ENCODE measurements at regions not wholly inside any gene's neighbourhood (a gene's known extent, or its start where the extent isn't known, plus 50 kb on each side); places are given as distances from the start of the nearest gene placed in this dataset.
"Not testable (repeated sequence)": the region's sequence is repeated elsewhere in the genome, so short reads cannot be mapped to it uniquely, and the experiment has no call there.

DNA sequence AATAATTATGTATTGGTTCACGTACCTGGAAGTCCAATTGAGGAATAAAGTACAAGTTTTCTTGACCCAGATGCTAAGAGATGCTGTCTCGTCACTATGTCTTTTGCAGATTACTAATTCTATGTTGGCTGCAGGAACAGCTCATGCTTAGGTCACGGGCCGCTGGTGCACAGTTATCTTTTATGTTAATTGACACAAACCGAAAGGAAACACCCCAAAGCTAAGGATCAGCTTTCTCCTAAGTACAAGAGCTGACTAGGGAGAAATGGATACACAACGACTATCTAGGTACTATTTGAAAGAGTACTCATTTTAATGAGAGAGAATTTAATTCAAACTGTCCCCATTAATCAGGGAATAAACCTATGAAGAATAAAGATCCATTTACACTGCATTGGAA lies 217.7 kb upstream of the SLC35G4 start:
- DNase-seq (ENCODE audit: low read depth, low spot score) = no peak
- no peak overlapping the region for H3K27ac ChIP-seq

DNA sequence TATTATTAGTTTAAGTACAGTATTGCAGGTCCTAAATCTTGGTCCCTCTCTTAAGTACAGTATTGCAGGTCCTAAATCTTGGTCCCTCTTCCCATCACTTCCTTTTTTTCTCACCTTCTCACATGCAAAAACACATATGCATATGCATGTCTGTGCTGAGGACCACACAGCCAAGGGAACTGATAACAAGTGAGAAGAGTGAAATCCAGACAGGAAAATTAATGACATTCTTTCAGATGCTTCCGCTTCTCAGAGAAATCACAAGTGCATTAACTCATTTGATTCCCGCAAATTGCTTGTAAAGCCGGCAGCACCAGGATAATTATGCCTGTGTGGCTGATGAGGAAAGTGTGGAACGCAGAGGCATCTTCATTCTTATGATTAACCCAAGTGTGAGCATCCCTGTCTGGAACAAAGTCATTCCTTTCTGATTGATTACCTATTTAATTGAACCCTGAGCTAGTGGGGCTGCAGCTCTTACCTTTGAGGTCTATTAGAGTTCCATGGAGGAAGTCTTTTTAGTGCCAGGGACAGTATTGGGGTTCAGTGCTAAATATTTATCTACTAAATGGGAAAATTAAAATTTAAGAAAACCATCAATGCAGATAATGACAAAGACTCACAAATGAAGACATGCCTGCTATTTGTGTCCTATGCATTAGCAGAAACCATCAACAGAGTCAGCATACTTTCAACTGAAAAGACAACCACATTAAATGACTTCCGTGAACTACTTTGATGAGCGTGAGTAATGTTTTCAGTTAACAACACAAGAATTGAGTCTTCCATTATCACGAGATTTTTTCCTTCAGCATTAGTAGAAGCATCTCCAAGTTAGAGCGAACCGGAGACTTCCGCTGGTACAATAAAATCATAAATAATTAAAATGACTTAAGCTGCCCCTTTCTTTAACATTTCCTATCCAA lies 220.4 kb upstream of the SLC35G4 start:
- DNase-seq (ENCODE audit: low read depth, low spot score) = no peak

GRCh38 chr18:11387880-11388279 lies 221.5 kb upstream of the SLC35G4 start:
- no peak overlapping the region for H3K27ac ChIP-seq
- no peak for DNase-seq (ENCODE audit: low read depth, low spot score)

More for the DNA sequence above, 220.4 kb upstream of the SLC35G4 start:
- H3K27ac ChIP-seq = no peak overlapping the region

- no peak for DNase-seq (ENCODE audit: low read depth, low spot score)
- H3K27ac ChIP-seq = no peak overlapping the region
Measured at GRCh38 chr18:11383381-11383780, 226.0 kb upstream of the SLC35G4 start.

DNA sequence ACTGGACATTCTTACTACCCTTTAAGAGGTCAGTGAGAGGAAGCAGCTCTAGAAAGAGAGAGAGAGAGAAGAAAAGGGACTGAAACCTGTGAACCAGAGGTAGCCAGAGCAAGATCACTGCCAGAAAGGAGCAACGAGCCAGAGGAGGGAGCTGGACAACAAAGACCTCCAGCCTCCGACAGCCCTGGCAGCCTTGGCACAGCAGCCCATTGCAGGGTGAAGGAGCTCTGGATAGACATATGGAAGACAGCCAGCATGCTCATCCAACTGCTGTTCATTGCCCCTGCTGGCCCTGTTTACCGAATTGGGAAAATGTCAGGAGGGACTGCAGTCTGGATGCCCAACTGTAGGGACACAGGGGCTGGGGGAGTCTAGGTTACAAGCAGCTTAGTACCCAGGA lies 228.4 kb upstream of the SLC35G4 start:
- DNase-seq (ENCODE audit: low read depth, low spot score) = no peak
- H3K27ac ChIP-seq = no peak overlapping the region

- no peak overlapping the region for H3K27ac ChIP-seq
- no peak for DNase-seq (ENCODE audit: low read depth, low spot score)
Measured at GRCh38 chr18:11379660-11380059, 229.7 kb upstream of the SLC35G4 start.

DNA sequence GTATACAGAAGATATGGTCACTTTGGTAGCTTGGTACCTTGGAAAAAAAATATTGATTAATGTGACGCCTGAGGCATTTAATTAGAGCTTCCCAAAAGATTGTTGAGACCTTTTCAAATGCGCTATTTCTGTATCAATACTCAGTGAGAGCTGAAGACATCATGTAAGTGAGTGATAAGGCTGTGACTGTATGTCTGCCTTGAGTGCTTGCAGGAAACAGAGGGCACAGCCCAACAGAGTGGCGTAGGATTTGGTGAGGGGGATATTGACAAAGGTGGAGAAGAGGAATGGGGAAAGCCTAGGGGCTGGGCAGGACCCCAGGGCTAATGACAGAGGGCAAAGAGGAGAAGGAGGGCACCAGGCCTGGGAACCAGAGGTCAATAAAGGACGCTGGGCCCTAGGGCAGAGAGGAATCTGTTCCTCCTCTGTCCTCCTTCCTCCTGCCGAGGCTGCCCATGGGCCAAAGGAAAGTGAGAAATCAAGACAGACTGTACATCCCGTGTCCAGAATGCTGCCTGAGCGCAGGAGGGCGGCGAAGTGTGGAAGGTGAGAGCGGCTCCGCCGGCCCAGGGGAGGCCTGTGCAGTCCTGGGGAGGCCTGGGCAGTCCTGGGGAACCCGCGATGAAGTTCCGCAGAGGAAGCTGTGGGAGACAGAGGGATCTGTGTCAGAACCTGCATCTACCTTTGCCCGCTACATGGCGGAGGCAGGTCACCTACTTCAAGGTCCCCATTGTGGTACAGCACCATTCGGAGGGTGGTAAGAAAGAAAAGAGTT lies 228.6 kb upstream of the PIEZO2 start:
- no peak overlapping the region for H3K27ac ChIP-seq
- DNase-seq (ENCODE audit: low read depth, low spot score) = no peak

GRCh38 chr18:11372163-11372562 lies 222.8 kb upstream of the PIEZO2 start:
- H3K27ac ChIP-seq = no peak overlapping the region
- DNase-seq (ENCODE audit: low read depth, low spot score) = no peak

GRCh38 chr18:11369556-11369955 lies 220.2 kb upstream of the PIEZO2 start:
- no peak for DNase-seq (ENCODE audit: low read depth, low spot score)

DNA sequence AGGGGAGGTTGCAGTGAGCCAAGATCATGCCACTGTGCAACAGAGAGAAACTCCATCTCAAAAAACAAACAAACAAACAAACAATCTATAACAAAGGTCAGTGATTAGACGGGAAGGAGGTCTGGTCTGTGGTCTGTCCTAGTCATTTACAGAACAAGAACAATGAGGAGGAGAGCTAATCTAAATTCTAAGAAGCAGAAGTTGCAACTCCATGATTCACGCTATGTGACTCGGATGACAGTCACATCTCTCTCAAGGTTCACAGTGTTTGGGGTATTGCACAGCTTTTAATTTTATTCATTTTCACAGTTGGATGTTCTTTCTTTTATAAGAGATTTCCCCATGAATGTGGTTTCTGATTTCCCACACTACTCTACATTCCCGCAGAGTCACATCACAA lies 218.7 kb upstream of the PIEZO2 start:
- H3K27ac ChIP-seq = no peak overlapping the region
- DNase-seq (ENCODE audit: low read depth, low spot score) = no peak

More at GRCh38 chr18:11369556-11369955, 220.2 kb upstream of the PIEZO2 start:
- no peak overlapping the region for H3K27ac ChIP-seq

- DNase-seq (ENCODE audit: low read depth, low spot score) = no peak
- H3K27ac ChIP-seq = no peak overlapping the region
Measured at GRCh38 chr18:11367351-11367750, 218.0 kb upstream of the PIEZO2 start.

GRCh38 chr18:11366410-11366809 lies 217.0 kb upstream of the PIEZO2 start:
- DNase-seq (ENCODE audit: low read depth, low spot score) = no peak
- no peak overlapping the region for H3K27ac ChIP-seq

DNA sequence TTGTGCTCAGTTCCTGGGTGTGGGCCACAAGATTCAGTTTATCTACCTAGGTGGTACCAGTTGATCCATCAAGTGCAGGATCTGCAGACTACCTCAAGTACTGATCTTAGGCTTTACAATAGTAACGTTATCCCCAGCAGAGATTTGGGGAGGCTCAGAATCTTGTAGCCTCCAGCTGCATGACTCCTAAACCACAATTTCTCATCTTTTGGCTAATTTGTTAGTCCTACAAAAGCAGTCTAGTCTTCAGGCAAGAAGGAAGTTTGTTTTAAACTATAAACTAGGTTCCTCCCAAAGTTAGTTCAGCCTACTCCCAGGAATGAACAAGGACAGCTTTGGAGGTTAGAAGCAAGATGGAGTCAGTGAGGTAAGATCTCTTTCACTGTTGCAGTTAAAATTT lies 213.5 kb upstream of the PIEZO2 start:
- DNase-seq (ENCODE audit: low read depth, low spot score) = no peak
- H3K27ac ChIP-seq = no peak overlapping the region

DNA sequence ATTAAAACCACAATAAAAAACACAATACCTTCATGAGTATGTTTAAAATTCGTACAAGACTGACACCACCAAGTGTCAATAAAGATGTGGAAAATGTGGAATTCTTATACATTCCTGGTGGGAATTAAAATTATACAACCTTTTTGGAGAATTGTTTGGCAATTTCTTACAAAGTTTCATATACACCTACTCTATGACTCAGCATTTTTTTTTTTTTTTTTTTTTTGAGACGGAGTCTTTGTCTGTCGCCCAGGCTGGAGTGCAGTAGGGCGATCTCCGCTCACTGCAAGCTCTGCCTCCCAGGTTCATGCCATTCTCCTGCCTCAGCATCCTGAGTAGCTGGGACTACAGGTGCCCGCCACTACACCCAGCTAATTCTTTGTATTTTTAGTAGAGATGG lies 212.5 kb upstream of the PIEZO2 start:
- not testable (repeated sequence) for DNase-seq (ENCODE audit: low read depth, low spot score); H3K27ac ChIP-seq

DNA sequence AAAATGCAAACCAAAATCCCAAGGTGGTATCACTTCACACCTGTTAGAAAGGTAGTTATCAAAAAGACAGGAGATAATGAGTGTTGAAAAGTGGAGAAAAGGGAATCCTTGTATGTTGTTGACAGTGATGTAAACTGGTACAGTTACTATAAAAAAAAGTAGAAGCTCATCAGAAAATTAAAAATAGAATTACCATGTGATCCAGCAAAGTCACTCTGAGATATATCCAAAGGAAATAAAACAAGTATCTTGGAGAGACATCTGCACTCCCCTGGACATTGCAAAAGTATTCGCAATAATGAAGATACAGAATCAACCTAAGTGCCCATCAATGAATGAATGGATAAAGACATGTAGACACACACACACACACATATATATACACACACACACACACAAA lies 208.3 kb upstream of the PIEZO2 start:
- no peak overlapping the region for H3K27ac ChIP-seq

GRCh38 chr18:11344576-11344975 lies 195.2 kb upstream of the PIEZO2 start:
- not testable (repeated sequence) for H3K27ac ChIP-seq; DNase-seq (ENCODE audit: low read depth, low spot score)

More for the DNA sequence above, 208.3 kb upstream of the PIEZO2 start:
- DNase-seq (ENCODE audit: low read depth, low spot score) = no peak

GRCh38 chr18:11343096-11343495 lies 193.7 kb upstream of the PIEZO2 start:
- H3K27ac ChIP-seq = no peak overlapping the region

DNA sequence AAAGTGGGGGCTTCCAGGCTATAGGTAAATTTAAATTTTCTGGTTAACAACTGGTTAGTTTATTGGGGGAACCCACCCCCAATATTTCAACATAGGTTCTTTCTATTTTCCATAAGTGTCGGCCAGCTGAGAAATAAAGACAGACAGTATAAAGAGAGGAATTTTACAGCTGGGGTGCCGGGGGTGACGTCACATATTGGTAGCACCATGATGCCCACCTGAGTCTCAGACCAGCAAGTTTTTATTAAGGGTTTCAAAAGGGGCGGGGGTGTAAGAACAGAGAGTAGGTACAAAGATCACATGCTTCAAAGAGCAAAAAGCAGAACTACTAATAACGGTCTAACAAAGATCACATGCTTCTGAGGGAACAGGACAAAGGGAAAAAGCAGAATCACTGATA lies 192.7 kb upstream of the PIEZO2 start:
- not testable (repeated sequence) for H3K27ac ChIP-seq; DNase-seq (ENCODE audit: low read depth, low spot score)

More at GRCh38 chr18:11343096-11343495, 193.7 kb upstream of the PIEZO2 start:
- DNase-seq (ENCODE audit: low read depth, low spot score) = no peak

- no peak overlapping the region for H3K27ac ChIP-seq
- no peak for DNase-seq (ENCODE audit: low read depth, low spot score)
Measured at GRCh38 chr18:11339188-11339775, 189.9 kb upstream of the PIEZO2 start.

- no peak for DNase-seq (ENCODE audit: low read depth, low spot score)
- H3K27ac ChIP-seq = no peak overlapping the region
Measured at GRCh38 chr18:11336241-11336640, 186.9 kb upstream of the PIEZO2 start.

All from epithelial cell of prostate (primary cell).